ENCODE measurements at regions not wholly inside any gene's neighbourhood (a gene's known extent, or its start where the extent isn't known, plus 50 kb on each side); places are given as distances from the start of the nearest gene placed in this dataset.

DNA sequence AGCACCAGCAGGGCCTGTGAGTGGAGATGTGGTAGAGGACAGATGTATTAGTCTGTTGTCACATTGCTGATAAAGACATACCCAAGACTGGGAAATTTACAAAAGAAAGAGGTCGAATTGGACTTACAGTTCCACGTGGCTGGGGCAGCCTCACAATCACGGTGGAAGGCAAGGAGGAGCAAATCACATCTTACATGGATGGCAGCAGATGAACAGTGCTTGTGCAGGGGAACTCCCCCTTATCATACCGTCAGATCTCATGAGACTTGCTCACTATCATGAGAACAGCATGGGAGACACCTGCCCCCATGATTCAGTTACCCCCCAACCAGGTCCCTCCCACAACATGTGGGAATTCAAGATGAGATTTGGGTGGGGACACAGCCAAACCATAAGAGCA is 361.9 kb downstream of the VRK1 start:
- Histone ChIP-seq H3K27ac (ENCODE audit: insufficient read depth, low read length) (no peak overlapping the region), H3K9me3 (ENCODE audit: control insufficient read depth, insufficient read depth, low read length) (peaks cover 46% of the 10 kb centered on the region), H3K9ac (ENCODE audit: low read depth, low read length) (no peak overlapping the region), H3K18ac (ENCODE audit: low read depth, low read length) (no peak overlapping the region), H3K4me2 (ENCODE audit: low read depth, low read length) (no peak overlapping the region), H2BK5ac (ENCODE audit: low read depth, low read length, poor library complexity, severe bottlenecking) (no peak overlapping the region), H3K79me1 (ENCODE audit: low read depth in 1 of 2, low read length in 2 of 2) (no peaks in the 10 kb centered on the region), H2BK20ac (ENCODE audit: low read depth, low read length) (no peak overlapping the region), H4K8ac (ENCODE audit: low read depth in 2 of 2, low read length in 2 of 2) (no peak overlapping the region), H2AFZ (replicated peaks; ENCODE audit: low read length, poor library complexity) (no peak overlapping the region), H2AK9ac (replicated peaks; ENCODE audit: low read depth, low read length, poor library complexity) (no peak overlapping the region), H3K36me3 (ENCODE audit: control insufficient read depth, insufficient read depth, low read length) (no peaks in the 10 kb centered on the region), H4K91ac (ENCODE audit: insufficient read depth, low read depth, low read length) (no peak overlapping the region), H2AK5ac (ENCODE audit: low read depth, low read length) (no peak overlapping the region), H3K9me1 (ENCODE audit: insufficient read depth, low read length) (no peaks in the 10 kb centered on the region), H3K4ac (ENCODE audit: low read depth, low read length) (no peak overlapping the region), H3K27me3 (ENCODE audit: control insufficient read depth, insufficient read depth, low read length) (no peaks in the 10 kb centered on the region), H3K4me1 (ENCODE audit: control insufficient read depth, insufficient read depth, low read length) (no peaks in the 10 kb centered on the region), H3K4me3 (ENCODE audit: insufficient read depth, low read depth, low read length) (no peak overlapping the region), H3K14ac (replicated peaks; ENCODE audit: low read depth, low read length) (no peak overlapping the region), H3K56ac (ENCODE audit: extremely low read depth, insufficient read depth, low read length) (no peak overlapping the region), H4K5ac (ENCODE audit: low read depth, low read length) (no peak overlapping the region), H3K23ac (ENCODE audit: low read depth, low read length) (no peak overlapping the region), H4K20me1 (ENCODE audit: insufficient read depth, low read length) (no peaks in the 10 kb centered on the region), H2BK120ac (ENCODE audit: low read depth, low read length) (no peak overlapping the region), H2BK15ac (ENCODE audit: low read depth, low read length) (no peak overlapping the region)
- WGBS, 2 experiments (ENCODE audit: extremely low coverage in 2 of 2, insufficient read length in 1 of 2), result no CpG with 5 or more reads among the region's 4 CpGs
- in situ Hi-C loops (cut with MboI; ENCODE audit: low sequenced_read_pairs) (no loop called here), dilution Hi-C loops (cut with HindIII; ENCODE audit: low sequenced_read_pairs, unreplicated experiment) (no loop called here), intact Hi-C loops (cut with micrococcal nuclease) (loop anchor here (5.0 kb wide), 1 partner anchor 342 kb away; no protein-coding TSS in a partner anchor)
- ChIA-PET POLR2A (ENCODE audit: unreplicated experiment) (no interaction called here), CTCF (no interaction called here)
- no TSS peak for BruUV-seq (replicated peaks)
- no peak for ATAC-seq (ENCODE audit: low read depth)
- TF ChIP-seq RFX5 (IDR thresholded peaks at IDR 0.05; ENCODE audit: low read depth, low read length), result no peak
- no peak for TF ChIP-seq SMC3 (IDR thresholded peaks at IDR 0.05; ENCODE audit: low read depth, low read length)
- TF ChIP-seq MAZ (IDR thresholded peaks at IDR 0.05; ENCODE audit: borderline replicate concordance, low read depth, low read length), result no peak
- no peak for TF ChIP-seq BHLHE40 (IDR thresholded peaks at IDR 0.05; ENCODE audit: low read depth, low read length)
- TF ChIP-seq POLR2A (IDR thresholded peaks at IDR 0.05; ENCODE audit: low read depth, low read length), result no peak
- no peak for TF ChIP-seq FOS (IDR thresholded peaks at IDR 0.05; ENCODE audit: low read depth, low read length)
- TF ChIP-seq MAFK (IDR thresholded peaks at IDR 0.05; ENCODE audit: low read depth, low read length), result no peak
- TF ChIP-seq RAD21 (IDR thresholded peaks at IDR 0.05; ENCODE audit: low read length), result no peak
- TF ChIP-seq, protein P1, sequence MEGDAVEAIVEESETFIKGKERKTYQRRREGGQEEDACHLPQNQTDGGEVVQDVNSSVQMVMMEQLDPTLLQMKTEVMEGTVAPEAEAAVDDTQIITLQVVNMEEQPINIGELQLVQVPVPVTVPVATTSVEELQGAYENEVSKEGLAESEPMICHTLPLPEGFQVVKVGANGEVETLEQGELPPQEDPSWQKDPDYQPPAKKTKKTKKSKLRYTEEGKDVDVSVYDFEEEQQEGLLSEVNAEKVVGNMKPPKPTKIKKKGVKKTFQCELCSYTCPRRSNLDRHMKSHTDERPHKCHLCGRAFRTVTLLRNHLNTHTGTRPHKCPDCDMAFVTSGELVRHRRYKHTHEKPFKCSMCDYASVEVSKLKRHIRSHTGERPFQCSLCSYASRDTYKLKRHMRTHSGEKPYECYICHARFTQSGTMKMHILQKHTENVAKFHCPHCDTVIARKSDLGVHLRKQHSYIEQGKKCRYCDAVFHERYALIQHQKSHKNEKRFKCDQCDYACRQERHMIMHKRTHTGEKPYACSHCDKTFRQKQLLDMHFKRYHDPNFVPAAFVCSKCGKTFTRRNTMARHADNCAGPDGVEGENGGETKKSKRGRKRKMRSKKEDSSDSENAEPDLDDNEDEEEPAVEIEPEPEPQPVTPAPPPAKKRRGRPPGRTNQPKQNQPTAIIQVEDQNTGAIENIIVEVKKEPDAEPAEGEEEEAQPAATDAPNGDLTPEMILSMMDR (conservative IDR thresholded peaks at IDR 0.05; ENCODE audit: low read depth, low read length), result no peak
- TF ChIP-seq, protein P2, sequence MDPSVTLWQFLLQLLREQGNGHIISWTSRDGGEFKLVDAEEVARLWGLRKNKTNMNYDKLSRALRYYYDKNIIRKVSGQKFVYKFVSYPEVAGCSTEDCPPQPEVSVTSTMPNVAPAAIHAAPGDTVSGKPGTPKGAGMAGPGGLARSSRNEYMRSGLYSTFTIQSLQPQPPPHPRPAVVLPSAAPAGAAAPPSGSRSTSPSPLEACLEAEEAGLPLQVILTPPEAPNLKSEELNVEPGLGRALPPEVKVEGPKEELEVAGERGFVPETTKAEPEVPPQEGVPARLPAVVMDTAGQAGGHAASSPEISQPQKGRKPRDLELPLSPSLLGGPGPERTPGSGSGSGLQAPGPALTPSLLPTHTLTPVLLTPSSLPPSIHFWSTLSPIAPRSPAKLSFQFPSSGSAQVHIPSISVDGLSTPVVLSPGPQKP (IDR thresholded peaks at IDR 0.05; ENCODE audit: borderline replicate concordance, low read depth, low read length), result no peak
- TF ChIP-seq NFE2L2 (IDR thresholded peaks at IDR 0.05; ENCODE audit: low read depth, low read length), result no peak
- TF ChIP-seq RCOR1 (IDR thresholded peaks at IDR 0.05; ENCODE audit: insufficient replicate concordance, low read length), result no peak
- TF ChIP-seq, protein P3, sequence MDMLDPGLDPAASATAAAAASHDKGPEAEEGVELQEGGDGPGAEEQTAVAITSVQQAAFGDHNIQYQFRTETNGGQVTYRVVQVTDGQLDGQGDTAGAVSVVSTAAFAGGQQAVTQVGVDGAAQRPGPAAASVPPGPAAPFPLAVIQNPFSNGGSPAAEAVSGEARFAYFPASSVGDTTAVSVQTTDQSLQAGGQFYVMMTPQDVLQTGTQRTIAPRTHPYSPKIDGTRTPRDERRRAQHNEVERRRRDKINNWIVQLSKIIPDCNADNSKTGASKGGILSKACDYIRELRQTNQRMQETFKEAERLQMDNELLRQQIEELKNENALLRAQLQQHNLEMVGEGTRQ (IDR thresholded peaks at IDR 0.05; ENCODE audit: low read depth, low read length), result no peak
- no peak for TF ChIP-seq CHD1 (IDR thresholded peaks at IDR 0.05; ENCODE audit: low read depth, low read length)
- TF ChIP-seq CEBPB (IDR thresholded peaks at IDR 0.05; ENCODE audit: low read depth, low read length), result no peak
- no peak for TF ChIP-seq MXI1 (IDR thresholded peaks at IDR 0.05; ENCODE audit: borderline replicate concordance, low read depth, low read length)
- DNase-seq, result no peak

Data from IMR-90 (cell line).